ENCODE measurements at regions not wholly inside any gene's neighbourhood (a gene's known extent, or its start where the extent isn't known, plus 50 kb on each side); places are given as distances from the start of the nearest gene placed in this dataset.

DNA sequence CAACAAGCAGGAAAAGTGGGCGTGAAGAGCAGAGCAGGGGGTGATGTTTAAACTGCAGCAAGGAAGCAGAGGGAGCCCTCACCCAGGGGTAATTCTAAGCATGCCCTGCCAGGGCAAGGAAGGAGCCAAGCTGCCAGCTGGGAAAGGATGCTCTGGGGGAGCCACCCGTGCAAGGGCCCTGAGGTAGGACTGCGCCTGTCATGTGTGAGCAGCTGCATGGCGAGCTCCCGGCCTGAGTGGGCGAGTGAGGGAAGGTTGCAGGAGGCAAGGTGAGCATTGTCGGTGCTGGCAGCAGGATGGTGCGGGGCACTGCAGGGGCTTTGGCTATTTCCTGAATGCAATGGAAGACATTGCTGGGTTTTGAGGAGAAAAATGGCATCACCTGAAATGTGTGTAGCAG, 107.2 kb downstream of the COPS8 start:
- no TSS peak for BruUV-seq (replicated peaks)
- ChIA-PET POLR2A (no interaction called here), CTCF (interaction anchor here (1.7 to 2.0 kb wide), 2 partner anchors 28 to 227 kb away, joined by 3 to 8 read pairs; no protein-coding TSS in a partner anchor)
- no peaks in the 10 kb centered on the region for H3K36me3 ChIP-seq (ENCODE audit: control insufficient read depth in 2 of 2, extremely low read depth in 1 of 2, insufficient read depth in 2 of 2, low read length in 2 of 2)
- intact Hi-C loops (cut with micrococcal nuclease) (no loop called here), dilution Hi-C loops (cut with MboI; ENCODE audit: extremely low pct_ligation_motif_present, low sequenced_read_pairs) (no loop called here)
- TF ChIP-seq JUN (IDR thresholded peaks at IDR 0.05; ENCODE audit: borderline replicate concordance, insufficient read depth, insufficient read length, low read depth) (no peak), EZH2 (IDR thresholded peaks at IDR 0.05; ENCODE audit: borderline replicate concordance, low read depth, low read length, severe bottlenecking) (no peak), POLR2AphosphoS5 (IDR thresholded peaks at IDR 0.05; ENCODE audit: insufficient read depth, low read depth, low read length) (no peak), FOS (IDR thresholded peaks at IDR 0.05; ENCODE audit: borderline replicate concordance, insufficient read depth, low read length) (no peak), GATA2 (IDR thresholded peaks at IDR 0.05; ENCODE audit: insufficient read depth, insufficient read length, low read depth, low read length) (no peak), MYC (IDR thresholded peaks at IDR 0.05; ENCODE audit: low read depth, low read length) (no peak), POLR2A (IDR thresholded peaks at IDR 0.05; ENCODE audit: low read depth, low read length) (no peak)
- TF ChIP-seq, protein P1, sequence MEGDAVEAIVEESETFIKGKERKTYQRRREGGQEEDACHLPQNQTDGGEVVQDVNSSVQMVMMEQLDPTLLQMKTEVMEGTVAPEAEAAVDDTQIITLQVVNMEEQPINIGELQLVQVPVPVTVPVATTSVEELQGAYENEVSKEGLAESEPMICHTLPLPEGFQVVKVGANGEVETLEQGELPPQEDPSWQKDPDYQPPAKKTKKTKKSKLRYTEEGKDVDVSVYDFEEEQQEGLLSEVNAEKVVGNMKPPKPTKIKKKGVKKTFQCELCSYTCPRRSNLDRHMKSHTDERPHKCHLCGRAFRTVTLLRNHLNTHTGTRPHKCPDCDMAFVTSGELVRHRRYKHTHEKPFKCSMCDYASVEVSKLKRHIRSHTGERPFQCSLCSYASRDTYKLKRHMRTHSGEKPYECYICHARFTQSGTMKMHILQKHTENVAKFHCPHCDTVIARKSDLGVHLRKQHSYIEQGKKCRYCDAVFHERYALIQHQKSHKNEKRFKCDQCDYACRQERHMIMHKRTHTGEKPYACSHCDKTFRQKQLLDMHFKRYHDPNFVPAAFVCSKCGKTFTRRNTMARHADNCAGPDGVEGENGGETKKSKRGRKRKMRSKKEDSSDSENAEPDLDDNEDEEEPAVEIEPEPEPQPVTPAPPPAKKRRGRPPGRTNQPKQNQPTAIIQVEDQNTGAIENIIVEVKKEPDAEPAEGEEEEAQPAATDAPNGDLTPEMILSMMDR (IDR thresholded peaks at IDR 0.05; ENCODE audit: extremely low read depth in 1 of 2, insufficient read depth in 1 of 2, low read depth in 1 of 2, low read length in 2 of 2): no peak
- TF ChIP-seq, protein P2, sequence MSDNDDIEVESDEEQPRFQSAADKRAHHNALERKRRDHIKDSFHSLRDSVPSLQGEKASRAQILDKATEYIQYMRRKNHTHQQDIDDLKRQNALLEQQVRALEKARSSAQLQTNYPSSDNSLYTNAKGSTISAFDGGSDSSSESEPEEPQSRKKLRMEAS (IDR thresholded peaks at IDR 0.05; ENCODE audit: insufficient read depth, insufficient read length): no peak
- H3K4me3 ChIP-seq (replicated peaks in 1 of 3; ENCODE audit: insufficient read depth in 1 of 3, low read depth in 1 of 3, low read length in 3 of 3): no peak overlapping the region
- DNase-seq (ENCODE audit: low read depth, low spot score): no peak
- H3K4me1 ChIP-seq (ENCODE audit: control insufficient read depth, extremely low read depth, insufficient read depth, low read length): no peaks in the 10 kb centered on the region
- no peaks in the 10 kb centered on the region for H4K20me1 ChIP-seq (replicated peaks; ENCODE audit: control insufficient read depth, extremely low read depth, insufficient read depth, low read length)
- H3K9me3 ChIP-seq (replicated peaks; ENCODE audit: control insufficient read depth, insufficient read depth, low read length): no peaks in the 10 kb centered on the region
- H3K27me3 ChIP-seq (ENCODE audit: control insufficient read depth in 2 of 2, insufficient read depth in 2 of 2, low read length in 2 of 2): no peaks in the 10 kb centered on the region
- H3K4me2 ChIP-seq (ENCODE audit: insufficient read depth, low read length): no peak overlapping the region
- H3K9me1 ChIP-seq (replicated peaks; ENCODE audit: control insufficient read depth, extremely low read depth, insufficient read depth, low read length): no peaks in the 10 kb centered on the region
- H3K79me2 ChIP-seq (ENCODE audit: control insufficient read depth, insufficient read depth, low read length): no peaks in the 10 kb centered on the region
- no peak overlapping the region for H2AFZ ChIP-seq (ENCODE audit: low read depth, low read length)
- no peak overlapping the region for H3K27ac ChIP-seq (ENCODE audit: insufficient read depth, low read depth, low read length)
- H3K9ac ChIP-seq (replicated peaks; ENCODE audit: extremely low read depth, insufficient read depth, low read length): no peak overlapping the region
- FAIRE-seq: no peak
